ENCODE measurements at regions not wholly inside any gene's neighbourhood (a gene's known extent, or its start where the extent isn't known, plus 50 kb on each side); places are given as distances from the start of the nearest gene placed in this dataset.

DNA sequence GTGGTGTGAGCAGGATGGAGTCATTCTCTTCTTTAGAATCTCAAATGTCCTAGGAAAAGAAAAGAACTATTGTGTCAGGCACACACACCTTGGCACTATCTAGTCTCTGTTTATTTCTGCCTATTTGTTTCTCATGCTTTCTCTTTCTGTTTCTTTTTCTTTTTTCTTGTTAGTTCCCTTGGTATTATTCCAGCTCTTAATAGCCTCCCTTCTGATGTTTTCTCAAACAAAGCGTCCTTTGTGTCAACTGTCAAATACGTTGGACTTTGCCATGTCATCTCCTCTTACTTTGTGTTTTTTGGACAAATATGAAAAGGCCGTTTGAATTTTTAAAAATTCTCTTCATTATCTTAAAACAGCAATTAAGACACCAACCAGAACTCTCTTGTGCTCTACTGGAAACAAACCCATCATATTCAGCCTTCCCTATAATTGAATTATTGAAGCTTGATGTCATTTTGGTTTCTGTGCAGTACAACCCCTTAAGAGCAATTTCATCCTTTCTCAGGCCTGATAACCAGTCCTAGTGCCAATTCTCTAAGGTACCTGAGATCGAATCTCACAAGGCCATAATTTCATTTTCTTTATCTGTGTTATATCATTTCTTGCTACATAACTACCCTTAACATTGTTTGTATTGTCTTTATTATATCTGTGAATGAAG, 497.8 kb upstream of the NRP1 start:
- TF ChIP-seq, protein P1, sequence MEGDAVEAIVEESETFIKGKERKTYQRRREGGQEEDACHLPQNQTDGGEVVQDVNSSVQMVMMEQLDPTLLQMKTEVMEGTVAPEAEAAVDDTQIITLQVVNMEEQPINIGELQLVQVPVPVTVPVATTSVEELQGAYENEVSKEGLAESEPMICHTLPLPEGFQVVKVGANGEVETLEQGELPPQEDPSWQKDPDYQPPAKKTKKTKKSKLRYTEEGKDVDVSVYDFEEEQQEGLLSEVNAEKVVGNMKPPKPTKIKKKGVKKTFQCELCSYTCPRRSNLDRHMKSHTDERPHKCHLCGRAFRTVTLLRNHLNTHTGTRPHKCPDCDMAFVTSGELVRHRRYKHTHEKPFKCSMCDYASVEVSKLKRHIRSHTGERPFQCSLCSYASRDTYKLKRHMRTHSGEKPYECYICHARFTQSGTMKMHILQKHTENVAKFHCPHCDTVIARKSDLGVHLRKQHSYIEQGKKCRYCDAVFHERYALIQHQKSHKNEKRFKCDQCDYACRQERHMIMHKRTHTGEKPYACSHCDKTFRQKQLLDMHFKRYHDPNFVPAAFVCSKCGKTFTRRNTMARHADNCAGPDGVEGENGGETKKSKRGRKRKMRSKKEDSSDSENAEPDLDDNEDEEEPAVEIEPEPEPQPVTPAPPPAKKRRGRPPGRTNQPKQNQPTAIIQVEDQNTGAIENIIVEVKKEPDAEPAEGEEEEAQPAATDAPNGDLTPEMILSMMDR (IDR thresholded peaks at IDR 0.05), result no peak
- TF ChIP-seq EZH2 (IDR thresholded peaks at IDR 0.05; ENCODE audit: borderline replicate concordance, insufficient read depth, low read depth, low read length, poor library complexity, severe bottlenecking), result no peak

All from B cell (primary cell).